WTC11 (cell line): ENCODE measurements at regions not wholly inside any gene's neighbourhood (a gene's known extent, or its start where the extent isn't known, plus 50 kb on each side); places are given as distances from the start of the nearest gene placed in this dataset.

ENCODE experiments used
- ATAC-seq: fragments of 200-7000 bp; cut with Tn5 transposase; 2 replicates; pipeline ENCODE4 v1.10.0; 2021; ENCODE audit warnings: mild to moderate bottlenecking, moderate library complexity
- CTCF ChIA-PET: fragments of 300-600 bp; sonication (Branson Sonifier 250); formaldehyde crosslinking; loops from one replicate; lab custom pipeline; 2021; ENCODE audit warnings: antibody characterized with exemption; lab: Charles Lee
- POLR2A ChIA-PET: fragments of 350-600 bp; sonication (Branson Sonifier 250); formaldehyde crosslinking; loops from one replicate; lab custom pipeline; 2021; ENCODE audit warnings: antibody characterized with exemption; lab: Charles Lee
- DNase-seq: peaks from one replicate; pipeline ENCODE4 v3.0.0; 2021; ENCODE audit warnings: low spot score
- H3K27ac Mint-ChIP-seq: 2 replicates; pipeline ENCODE4 v1.8.0; 2021; ENCODE audit warnings: mixed read lengths
- H3K27me3 Mint-ChIP-seq: 2 replicates; pipeline ENCODE4 v1.8.0; 2021; ENCODE audit warnings: low read depth, mild to moderate bottlenecking, moderate library complexity, mixed read lengths
- H3K36me3 Mint-ChIP-seq: 2 replicates; pipeline ENCODE4 v1.8.0; 2021; ENCODE audit warnings: mixed read lengths
- H3K4me1 Mint-ChIP-seq: 2 replicates; pipeline ENCODE4 v1.8.0; 2022; ENCODE audit warnings: mixed read lengths
- H3K4me3 Mint-ChIP-seq: 2 replicates; pipeline ENCODE4 v1.8.0; 2021; ENCODE audit warnings: mild to moderate bottlenecking, moderate library complexity, mixed read lengths
- H3K9me3 Mint-ChIP-seq: 2 replicates; pipeline ENCODE4 v1.8.0; 2021; ENCODE audit warnings: mixed read lengths
- AFF4 ChIP-seq: sonication (generic); formaldehyde crosslinking; IDR thresholded peaks from 2 replicates; pipeline ENCODE4 v1.8.1; 2023; ENCODE audit warnings: mild to moderate bottlenecking, missing genetic modification reagents, borderline replicate concordance
- ARID4B ChIP-seq: sonication (generic); formaldehyde crosslinking; IDR thresholded peaks from 2 replicates; pipeline ENCODE4 v1.8.0; 2023; ENCODE audit warnings: missing genetic modification reagents, mild to moderate bottlenecking, borderline replicate concordance
- ATF2 ChIP-seq: sonication (generic); formaldehyde crosslinking; IDR thresholded peaks from 2 replicates; pipeline ENCODE4 v1.8.1; 2022; ENCODE audit warnings: low read depth, missing genetic modification reagents, borderline replicate concordance
- CBFB ChIP-seq: sonication (generic); formaldehyde crosslinking; IDR thresholded peaks from 2 replicates; pipeline ENCODE4 v1.8.1; 2022; ENCODE audit warnings: mild to moderate bottlenecking, low read depth, missing genetic modification reagents
- E2F1 ChIP-seq: sonication (generic); formaldehyde crosslinking; IDR thresholded peaks from 2 replicates; pipeline ENCODE4 v1.8.0; 2022; ENCODE audit warnings: mild to moderate bottlenecking, missing genetic modification reagents
- FOXP1 ChIP-seq: sonication (generic); formaldehyde crosslinking; IDR thresholded peaks from 2 replicates; pipeline ENCODE4 v1.8.0; 2022; ENCODE audit warnings: missing genetic modification reagents, mild to moderate bottlenecking, moderate library complexity, borderline replicate concordance
- HMGA2 ChIP-seq: fragments of 250-450 bp; sonication (Bioruptor Pico); IDR thresholded peaks from 2 replicates; pipeline ENCODE4 v1.4.0; 2021; ENCODE audit warnings: mild to moderate bottlenecking, moderate library complexity
- IRF2 ChIP-seq: sonication (generic); formaldehyde crosslinking; IDR thresholded peaks from 2 replicates; pipeline ENCODE4 v1.8.0; 2022; ENCODE audit warnings: low read depth, missing genetic modification reagents, borderline replicate concordance
- JAZF1 ChIP-seq: fragments of 250-450 bp; sonication (Bioruptor Pico); IDR thresholded peaks from 2 replicates; pipeline ENCODE4 v1.9.0; 2021; ENCODE audit warnings: moderate library complexity, mild to moderate bottlenecking, inconsistent platforms
- MYBL2 ChIP-seq: sonication (generic); formaldehyde crosslinking; IDR thresholded peaks from 2 replicates; pipeline ENCODE4 v1.8.1; 2023; ENCODE audit warnings: mild to moderate bottlenecking, moderate library complexity, missing genetic modification reagents
- PREB ChIP-seq: sonication (generic); formaldehyde crosslinking; IDR thresholded peaks from 2 replicates; pipeline ENCODE4 v1.8.1; 2022; ENCODE audit warnings: mild to moderate bottlenecking, missing genetic modification reagents, moderate library complexity, borderline replicate concordance
- SMAD3 ChIP-seq: sonication (generic); formaldehyde crosslinking; IDR thresholded peaks from 2 replicates; pipeline ENCODE4 v1.8.0; 2022; ENCODE audit warnings: missing genetic modification reagents, mild to moderate bottlenecking, borderline replicate concordance
- USF1 ChIP-seq: sonication (generic); formaldehyde crosslinking; IDR thresholded peaks from 2 replicates; pipeline ENCODE4 v1.8.0; 2022; ENCODE audit warnings: mild to moderate bottlenecking, missing genetic modification reagents
- ZNF121 ChIP-seq: sonication (generic); formaldehyde crosslinking; IDR thresholded peaks from 2 replicates; pipeline ENCODE4 v1.8.0; 2023; ENCODE audit warnings: missing genetic modification reagents
- ZNF263 ChIP-seq: sonication (generic); formaldehyde crosslinking; IDR thresholded peaks from 2 replicates; pipeline ENCODE4 v1.8.1; 2022; ENCODE audit warnings: low read depth, mild to moderate bottlenecking, moderate library complexity, missing genetic modification reagents
- ZNF281 ChIP-seq: sonication (generic); formaldehyde crosslinking; IDR thresholded peaks from 2 replicates; pipeline ENCODE4 v1.8.0; 2023; ENCODE audit warnings: mild to moderate bottlenecking, missing genetic modification reagents

- TF ChIP-seq HMGA2 (CRISPR knock-in tag) (peak; percentile 92), PREB (CRISPR knock-in tag) (no peak)
- TF ChIP-seq, all 79 proteins: peak for 1
- ChIA-PET POLR2A (no interaction called here), CTCF (no interaction called here)
- no peak overlapping the region for H3K27ac Mint-ChIP-seq
- H3K27me3 Mint-ChIP-seq, result no peaks in the 10 kb centered on the region
- DNase-seq (no peak), ATAC-seq (no peak)
- H3K4me1 Mint-ChIP-seq, result no peaks in the 10 kb centered on the region
- H3K36me3 Mint-ChIP-seq, result no peaks in the 10 kb centered on the region
- peaks cover 7% of the 10 kb centered on the region for H3K9me3 Mint-ChIP-seq
- no peak overlapping the region for H3K4me3 Mint-ChIP-seq
These were observed 194.7 kb downstream of the TFAP2B start for GRCh38 chr6:51013376-51013775.

- H3K9me3 Mint-ChIP-seq, result no peaks in the 10 kb centered on the region
- H3K36me3 Mint-ChIP-seq, result no peaks in the 10 kb centered on the region
- H3K4me1 Mint-ChIP-seq, result no peaks in the 10 kb centered on the region
- ChIA-PET POLR2A (no interaction called here), CTCF (no interaction called here)
- DNase-seq (no peak), ATAC-seq (no peak)
- TF ChIP-seq FOXP1 (no peak), SMAD3 (no peak), CBFB (CRISPR knock-in tag) (no peak), JAZF1 (CRISPR knock-in tag) (no peak), AFF4 (CRISPR knock-in tag) (no peak), ARID4B (CRISPR knock-in tag) (no peak), MYBL2 (CRISPR knock-in tag) (no peak), ZNF263 (no peak), E2F1 (CRISPR knock-in tag) (no peak)
- no peaks in the 10 kb centered on the region for H3K27me3 Mint-ChIP-seq
- H3K4me3 Mint-ChIP-seq, result no peak overlapping the region
- no peak overlapping the region for H3K27ac Mint-ChIP-seq
These were observed 196.7 kb downstream of the TFAP2B start for GRCh38 chr6:51015394-51015793.

GRCh38 chr6:51016489-51016888 lies 197.8 kb downstream of the TFAP2B start:
- ChIA-PET POLR2A (no interaction called here), CTCF (no interaction called here)
- no peaks in the 10 kb centered on the region for H3K4me1 Mint-ChIP-seq
- ATAC-seq (no peak), DNase-seq (no peak)
- H3K27ac Mint-ChIP-seq, result no peak overlapping the region
- no peaks in the 10 kb centered on the region for H3K36me3 Mint-ChIP-seq
- H3K4me3 Mint-ChIP-seq, result no peak overlapping the region
- H3K9me3 Mint-ChIP-seq, result no peaks in the 10 kb centered on the region
- no peaks in the 10 kb centered on the region for H3K27me3 Mint-ChIP-seq
- TF ChIP-seq ZNF121 (CRISPR knock-in tag), result no peak
- no peak for TF ChIP-seq SMAD3
- TF ChIP-seq USF1 (CRISPR knock-in tag), result no peak
- TF ChIP-seq ATF2 (CRISPR knock-in tag), result no peak
- no peak for TF ChIP-seq IRF2 (CRISPR knock-in tag)
- no peak for TF ChIP-seq ZNF281
